HEK293 (cell line): ENCODE measurements at regions not wholly inside any gene's neighbourhood (a gene's known extent, or its start where the extent isn't known, plus 50 kb on each side); places are given as distances from the start of the nearest gene placed in this dataset.

Experiments used
- BCL11B ChIP-seq: fragments of 450-650 bp; formaldehyde crosslinking; IDR thresholded peaks from 2 replicates; pipeline ENCODE4 v1.5.1; 2016; ENCODE audit warnings: low read depth, missing biosample characterization, missing genetic modification characterization
- HOXC10 ChIP-seq: sonication (generic); formaldehyde crosslinking; IDR thresholded peaks from 2 replicates; pipeline ENCODE4 v1.8.1; 2023; ENCODE audit warnings: mild to moderate bottlenecking, missing genetic modification reagents
- KLF10 ChIP-seq: fragments of 450-650 bp; IDR thresholded peaks from 2 replicates; pipeline ENCODE4 v1.5.1; 2018; ENCODE audit warnings: missing biosample characterization, mild to moderate bottlenecking, missing genetic modification characterization
- SETDB1 ChIP-seq: IDR thresholded peaks from one replicate; pipeline ENCODE4 v1.6.1; 2017; ENCODE audit warnings: mild to moderate bottlenecking, low read length, moderate library complexity, mixed read lengths; ENCODE audit not compliant: insufficient read length
- ZNF350 ChIP-seq: fragments of 450-650 bp; formaldehyde crosslinking; IDR thresholded peaks from 2 replicates; pipeline ENCODE4 v1.5.0; 2017; ENCODE audit warnings: missing biosample characterization, mild to moderate bottlenecking, missing genetic modification characterization
- ZNF423 ChIP-seq: fragments of 450-650 bp; formaldehyde crosslinking; IDR thresholded peaks from 2 replicates; pipeline ENCODE4 v1.5.1; 2016; ENCODE audit warnings: missing biosample characterization, missing genetic modification characterization
- ZNF561 ChIP-seq: fragments of 450-650 bp; IDR thresholded peaks from 2 replicates; pipeline ENCODE4 v1.5.1; 2018; ENCODE audit warnings: missing biosample characterization, missing genetic modification characterization, borderline replicate concordance
- ZNF747 ChIP-seq: fragments of 450-650 bp; formaldehyde crosslinking; IDR thresholded peaks from 2 replicates; pipeline ENCODE4 v1.5.1; 2016; ENCODE audit warnings: missing biosample characterization, missing genetic modification characterization
- ZNF792 ChIP-seq: fragments of 450-650 bp; formaldehyde crosslinking; IDR thresholded peaks from 2 replicates; pipeline ENCODE4 v1.5.1; 2016; ENCODE audit warnings: missing biosample characterization, missing genetic modification characterization
- TF ChIP-seq, protein P1 (sequence below): fragments of 450-650 bp; formaldehyde crosslinking; IDR thresholded peaks from 2 replicates; pipeline ENCODE4 v1.5.1; 2016; ENCODE audit warnings: missing biosample characterization, missing genetic modification characterization
- TF ChIP-seq, protein P2 (sequence below): fragments of 450-650 bp; formaldehyde crosslinking; IDR thresholded peaks from 2 replicates; pipeline ENCODE4 v1.5.1; 2016; ENCODE audit warnings: missing biosample characterization, missing genetic modification characterization
- TF ChIP-seq, protein P3 (sequence below): fragments of 450-650 bp; formaldehyde crosslinking; IDR thresholded peaks from 2 replicates; pipeline ENCODE4 v1.5.1; 2016; ENCODE audit warnings: missing biosample characterization, missing genetic modification characterization
- TF ChIP-seq, protein P4 (sequence below): fragments of 450-650 bp; formaldehyde crosslinking; IDR thresholded peaks from 2 replicates; pipeline ENCODE4 v1.5.1; 2016; ENCODE audit warnings: missing biosample characterization, missing genetic modification characterization
- TF ChIP-seq, protein P5 (sequence below): fragments of 450-650 bp; formaldehyde crosslinking; IDR thresholded peaks from 2 replicates; pipeline ENCODE4 v1.5.1; 2016; ENCODE audit warnings: missing biosample characterization, missing genetic modification characterization

DNA sequence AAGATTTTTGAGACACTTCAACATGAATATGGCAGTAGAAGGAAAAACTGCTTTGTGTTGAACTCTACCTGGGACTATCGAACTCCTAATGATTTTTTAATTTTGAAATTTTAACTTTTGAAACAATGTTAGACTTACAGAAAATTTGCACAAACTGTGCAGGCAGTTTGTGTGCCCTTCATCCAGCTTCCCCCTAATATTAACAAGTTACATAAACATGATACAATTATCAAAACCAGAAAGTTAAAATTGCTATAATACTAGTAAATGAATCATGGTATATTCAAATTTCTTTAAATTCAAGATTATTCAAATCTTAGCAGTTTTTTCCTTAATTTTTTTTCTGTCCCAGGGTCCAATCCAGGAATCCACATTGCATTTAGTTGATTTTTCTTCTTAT is 278.9 kb downstream of the ADGRL2 start:
- TF ChIP-seq, protein P1, sequence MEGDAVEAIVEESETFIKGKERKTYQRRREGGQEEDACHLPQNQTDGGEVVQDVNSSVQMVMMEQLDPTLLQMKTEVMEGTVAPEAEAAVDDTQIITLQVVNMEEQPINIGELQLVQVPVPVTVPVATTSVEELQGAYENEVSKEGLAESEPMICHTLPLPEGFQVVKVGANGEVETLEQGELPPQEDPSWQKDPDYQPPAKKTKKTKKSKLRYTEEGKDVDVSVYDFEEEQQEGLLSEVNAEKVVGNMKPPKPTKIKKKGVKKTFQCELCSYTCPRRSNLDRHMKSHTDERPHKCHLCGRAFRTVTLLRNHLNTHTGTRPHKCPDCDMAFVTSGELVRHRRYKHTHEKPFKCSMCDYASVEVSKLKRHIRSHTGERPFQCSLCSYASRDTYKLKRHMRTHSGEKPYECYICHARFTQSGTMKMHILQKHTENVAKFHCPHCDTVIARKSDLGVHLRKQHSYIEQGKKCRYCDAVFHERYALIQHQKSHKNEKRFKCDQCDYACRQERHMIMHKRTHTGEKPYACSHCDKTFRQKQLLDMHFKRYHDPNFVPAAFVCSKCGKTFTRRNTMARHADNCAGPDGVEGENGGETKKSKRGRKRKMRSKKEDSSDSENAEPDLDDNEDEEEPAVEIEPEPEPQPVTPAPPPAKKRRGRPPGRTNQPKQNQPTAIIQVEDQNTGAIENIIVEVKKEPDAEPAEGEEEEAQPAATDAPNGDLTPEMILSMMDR (tag by site-specific recombination) = no peak
- no peak for TF ChIP-seq ZNF423
- no peak for TF ChIP-seq KLF10 (tag by site-specific recombination)
- no peak for TF ChIP-seq SETDB1
- TF ChIP-seq, protein P2, sequence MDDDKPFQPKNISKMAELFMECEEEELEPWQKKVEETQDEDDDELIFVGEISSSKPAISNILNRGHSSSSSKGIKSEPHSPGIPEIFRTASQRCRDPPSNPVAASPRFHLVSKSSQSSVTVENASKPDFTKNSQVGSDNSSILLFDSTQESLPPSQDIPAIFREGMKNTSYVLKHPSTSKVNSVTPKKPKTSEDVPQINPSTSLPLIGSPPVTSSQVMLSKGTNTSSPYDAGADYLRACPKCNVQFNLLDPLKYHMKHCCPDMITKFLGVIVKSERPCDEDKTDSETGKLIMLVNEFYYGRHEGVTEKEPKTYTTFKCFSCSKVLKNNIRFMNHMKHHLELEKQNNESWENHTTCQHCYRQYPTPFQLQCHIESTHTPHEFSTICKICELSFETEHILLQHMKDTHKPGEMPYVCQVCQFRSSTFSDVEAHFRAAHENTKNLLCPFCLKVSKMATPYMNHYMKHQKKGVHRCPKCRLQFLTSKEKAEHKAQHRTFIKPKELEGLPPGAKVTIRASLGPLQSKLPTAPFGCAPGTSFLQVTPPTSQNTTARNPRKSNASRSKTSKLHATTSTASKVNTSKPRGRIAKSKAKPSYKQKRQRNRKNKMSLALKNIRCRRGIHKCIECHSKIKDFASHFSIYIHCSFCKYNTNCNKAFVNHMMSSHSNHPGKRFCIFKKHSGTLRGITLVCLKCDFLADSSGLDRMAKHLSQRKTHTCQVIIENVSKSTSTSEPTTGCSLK (tag by site-specific recombination) = no peak
- TF ChIP-seq ZNF350 (tag by site-specific recombination) = no peak
- TF ChIP-seq BCL11B (tag by site-specific recombination) = no peak
- no peak for TF ChIP-seq HOXC10 (CRISPR knock-in tag)
- no peak for TF ChIP-seq ZNF792 (tag by site-specific recombination)
- TF ChIP-seq, protein P3, sequence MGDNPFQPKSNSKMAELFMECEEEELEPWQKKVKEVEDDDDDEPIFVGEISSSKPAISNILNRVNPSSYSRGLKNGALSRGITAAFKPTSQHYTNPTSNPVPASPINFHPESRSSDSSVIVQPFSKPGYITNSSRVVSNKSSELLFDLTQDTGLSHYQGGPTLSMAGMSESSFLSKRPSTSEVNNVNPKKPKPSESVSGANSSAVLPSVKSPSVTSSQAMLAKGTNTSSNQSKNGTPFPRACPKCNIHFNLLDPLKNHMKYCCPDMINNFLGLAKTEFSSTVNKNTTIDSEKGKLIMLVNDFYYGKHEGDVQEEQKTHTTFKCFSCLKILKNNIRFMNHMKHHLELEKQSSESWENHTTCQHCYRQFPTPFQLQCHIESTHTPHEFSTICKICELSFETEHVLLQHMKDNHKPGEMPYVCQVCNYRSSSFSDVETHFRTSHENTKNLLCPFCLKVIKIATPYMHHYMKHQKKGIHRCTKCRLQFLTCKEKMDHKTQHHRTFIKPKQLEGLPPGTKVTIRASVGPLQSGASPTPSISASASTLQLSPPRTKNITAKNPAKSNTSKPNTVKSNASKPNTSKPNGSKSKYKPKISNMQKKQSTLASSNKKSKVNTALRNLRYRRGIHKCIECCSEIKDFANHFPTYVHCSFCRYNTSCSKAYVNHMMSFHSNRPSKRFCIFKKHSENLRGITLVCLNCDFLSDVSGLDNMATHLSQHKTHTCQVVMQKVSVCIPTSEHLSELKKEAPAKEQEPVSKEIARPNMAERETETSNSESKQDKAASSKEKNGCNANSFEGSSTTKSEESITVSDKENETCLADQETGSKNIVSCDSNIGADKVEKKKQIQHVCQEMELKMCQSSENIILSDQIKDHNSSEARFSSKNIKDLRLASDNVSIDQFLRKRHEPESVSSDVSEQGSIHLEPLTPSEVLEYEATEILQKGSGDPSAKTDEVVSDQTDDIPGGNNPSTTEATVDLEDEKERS (tag by site-specific recombination) = no peak
- TF ChIP-seq, protein P4, sequence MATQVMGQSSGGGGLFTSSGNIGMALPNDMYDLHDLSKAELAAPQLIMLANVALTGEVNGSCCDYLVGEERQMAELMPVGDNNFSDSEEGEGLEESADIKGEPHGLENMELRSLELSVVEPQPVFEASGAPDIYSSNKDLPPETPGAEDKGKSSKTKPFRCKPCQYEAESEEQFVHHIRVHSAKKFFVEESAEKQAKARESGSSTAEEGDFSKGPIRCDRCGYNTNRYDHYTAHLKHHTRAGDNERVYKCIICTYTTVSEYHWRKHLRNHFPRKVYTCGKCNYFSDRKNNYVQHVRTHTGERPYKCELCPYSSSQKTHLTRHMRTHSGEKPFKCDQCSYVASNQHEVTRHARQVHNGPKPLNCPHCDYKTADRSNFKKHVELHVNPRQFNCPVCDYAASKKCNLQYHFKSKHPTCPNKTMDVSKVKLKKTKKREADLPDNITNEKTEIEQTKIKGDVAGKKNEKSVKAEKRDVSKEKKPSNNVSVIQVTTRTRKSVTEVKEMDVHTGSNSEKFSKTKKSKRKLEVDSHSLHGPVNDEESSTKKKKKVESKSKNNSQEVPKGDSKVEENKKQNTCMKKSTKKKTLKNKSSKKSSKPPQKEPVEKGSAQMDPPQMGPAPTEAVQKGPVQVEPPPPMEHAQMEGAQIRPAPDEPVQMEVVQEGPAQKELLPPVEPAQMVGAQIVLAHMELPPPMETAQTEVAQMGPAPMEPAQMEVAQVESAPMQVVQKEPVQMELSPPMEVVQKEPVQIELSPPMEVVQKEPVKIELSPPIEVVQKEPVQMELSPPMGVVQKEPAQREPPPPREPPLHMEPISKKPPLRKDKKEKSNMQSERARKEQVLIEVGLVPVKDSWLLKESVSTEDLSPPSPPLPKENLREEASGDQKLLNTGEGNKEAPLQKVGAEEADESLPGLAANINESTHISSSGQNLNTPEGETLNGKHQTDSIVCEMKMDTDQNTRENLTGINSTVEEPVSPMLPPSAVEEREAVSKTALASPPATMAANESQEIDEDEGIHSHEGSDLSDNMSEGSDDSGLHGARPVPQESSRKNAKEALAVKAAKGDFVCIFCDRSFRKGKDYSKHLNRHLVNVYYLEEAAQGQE (tag by site-specific recombination) = no peak
- no peak for TF ChIP-seq ZNF561 (tag by site-specific recombination)
- TF ChIP-seq ZNF747 (tag by site-specific recombination) = no peak
- TF ChIP-seq, protein P5, sequence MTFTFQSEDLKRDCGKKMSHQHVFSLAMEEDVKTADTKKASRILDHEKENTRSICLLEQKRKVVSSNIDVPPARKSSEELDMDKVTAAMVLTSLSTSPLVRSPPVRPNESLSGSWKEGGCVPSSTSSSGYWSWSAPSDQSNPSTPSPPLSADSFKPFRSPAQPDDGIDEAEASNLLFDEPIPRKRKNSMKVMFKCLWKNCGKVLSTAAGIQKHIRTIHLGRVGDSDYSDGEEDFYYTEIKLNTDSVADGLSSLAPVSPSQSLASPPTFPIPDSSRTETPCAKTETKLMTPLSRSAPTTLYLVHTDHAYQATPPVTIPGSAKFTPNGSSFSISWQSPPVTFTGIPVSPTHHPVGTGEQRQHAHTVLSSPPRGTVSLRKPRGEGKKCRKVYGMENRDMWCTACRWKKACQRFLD (tag by site-specific recombination) = no peak
